Urothelium cell line (cell line): ENCODE measurements at regions not wholly inside any gene's neighbourhood (a gene's known extent, or its start where the extent isn't known, plus 50 kb on each side); places are given as distances from the start of the nearest gene placed in this dataset.

Experiments used
- DNase-seq: peaks from one replicate; pipeline ENCODE4 v3.0.0; 2011; ENCODE audit warnings: low spot score, mixed read lengths
- FAIRE-seq: peaks from 2 replicates; lab custom pipeline; 2011; peaks lifted over from hg19 to GRCh38; lab: Jason Lieb, UNC

DNA sequence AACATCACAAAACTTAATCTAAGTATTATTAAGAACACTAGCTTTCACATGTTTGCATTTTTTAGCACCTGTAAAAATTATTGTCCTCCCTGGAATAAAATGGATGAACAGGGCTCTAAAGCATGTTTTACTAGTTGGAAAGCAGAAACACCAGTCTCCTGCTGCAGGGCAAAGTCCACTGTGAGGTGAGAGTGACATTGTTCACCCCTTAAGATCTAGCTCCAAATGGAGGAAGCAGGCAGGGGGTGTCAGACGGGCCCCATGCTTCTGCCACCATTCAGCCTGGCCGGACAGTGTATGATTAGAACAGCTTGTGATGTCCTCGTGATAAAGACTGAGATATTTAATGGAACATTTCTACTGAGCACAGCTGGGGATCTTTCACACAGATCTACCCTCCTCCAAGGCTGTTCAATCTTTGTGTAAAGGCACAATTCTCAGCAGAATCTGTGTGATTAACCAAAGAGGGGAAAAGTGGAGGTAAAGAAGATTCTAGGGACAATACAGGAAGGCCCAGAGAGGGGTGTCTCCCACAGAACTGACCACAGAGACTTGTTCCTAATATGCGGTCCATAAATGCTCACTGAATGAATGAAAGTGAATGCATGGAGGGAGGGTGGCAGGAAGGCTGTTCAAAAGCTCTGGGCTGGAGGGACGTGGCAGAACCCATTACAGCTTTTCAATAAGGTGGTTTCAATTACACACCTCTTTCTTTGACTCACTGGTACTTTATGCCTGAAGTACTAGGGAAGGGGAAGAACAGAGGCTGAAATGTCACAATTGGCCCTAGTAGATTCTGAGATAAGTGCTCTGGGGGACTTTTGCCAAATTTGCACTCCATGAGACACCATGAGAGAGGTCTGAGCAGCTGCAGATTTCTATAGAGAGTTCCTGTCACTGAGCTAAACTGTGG, 239.1 kb upstream of the ARHGAP20 start:
- FAIRE-seq (no peak), DNase-seq (no peak)

DNA sequence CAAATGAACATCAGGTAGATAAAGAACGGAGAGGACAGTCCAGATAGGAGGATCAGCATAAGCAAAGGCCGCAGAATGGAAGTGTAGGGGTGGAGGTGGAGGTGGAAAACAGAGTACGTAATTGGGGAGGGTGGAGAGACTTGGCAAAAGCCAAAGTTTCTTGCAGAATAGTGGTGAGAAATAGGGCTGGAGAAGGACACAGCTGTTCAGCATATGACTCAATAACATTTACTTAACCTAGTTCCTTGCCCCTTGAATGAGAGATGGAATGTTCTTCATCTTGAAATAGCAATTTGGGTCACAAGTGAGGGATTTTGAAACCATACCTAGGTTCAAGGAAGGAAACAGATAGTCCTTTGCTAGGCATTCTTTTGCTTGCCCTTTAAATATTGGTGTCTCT, 235.9 kb upstream of the ARHGAP20 start:
- DNase-seq (no peak), FAIRE-seq (no peak)

- FAIRE-seq (no peak), DNase-seq (no peak)
Measured at GRCh38 chr11:110947096-110947495, 234.9 kb upstream of the ARHGAP20 start.

GRCh38 chr11:110939471-110939870, 227.2 kb upstream of the ARHGAP20 start:
- FAIRE-seq, result no peak
- no peak for DNase-seq

GRCh38 chr11:110935018-110935640, 222.9 kb upstream of the ARHGAP20 start:
- no peak for FAIRE-seq
- DNase-seq, result no peak

GRCh38 chr11:110929129-110929528, 216.9 kb upstream of the ARHGAP20 start:
- no peak for FAIRE-seq

GRCh38 chr11:110928391-110928790, 216.2 kb upstream of the ARHGAP20 start:
- FAIRE-seq, result no peak
- no peak for DNase-seq

More at GRCh38 chr11:110929129-110929528, 216.9 kb upstream of the ARHGAP20 start:
- no peak for DNase-seq

- FAIRE-seq (no peak), DNase-seq (no peak)
Measured at GRCh38 chr11:110921742-110922521, 209.7 kb upstream of the ARHGAP20 start.

DNA sequence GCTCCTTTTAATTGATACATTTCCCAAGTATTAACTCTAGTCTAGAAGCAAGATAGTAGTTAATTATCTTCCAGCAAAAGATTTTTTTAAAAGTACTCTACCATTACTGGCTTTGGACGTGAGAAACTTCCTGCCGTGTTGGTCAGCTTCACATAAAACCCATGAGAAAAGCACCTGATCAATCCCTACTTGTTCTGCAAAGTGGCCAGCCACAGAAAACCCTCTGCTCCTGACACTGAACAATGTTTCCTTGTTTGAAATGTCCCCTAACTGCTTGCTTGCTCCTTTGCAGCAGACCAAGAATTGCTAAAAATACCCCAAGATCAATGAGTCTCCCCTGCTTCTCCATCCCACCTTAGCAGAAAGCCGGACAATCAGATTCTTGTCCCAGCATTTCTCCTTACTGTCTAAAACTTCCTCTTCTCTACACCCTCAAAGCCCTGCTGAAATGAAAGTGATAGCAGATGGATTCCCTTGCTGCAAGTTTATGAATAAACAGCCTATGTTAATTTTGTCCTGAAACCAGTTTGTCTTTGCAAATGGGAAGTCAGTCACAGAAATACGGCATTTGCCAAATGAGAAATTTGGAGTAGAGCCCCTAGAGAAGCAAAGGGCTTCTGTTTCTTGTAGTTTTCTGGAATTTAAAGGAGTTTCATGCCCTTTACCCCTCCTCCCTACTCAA, 207.1 kb upstream of the ARHGAP20 start:
- FAIRE-seq (no peak), DNase-seq (no peak)

- DNase-seq (no peak), FAIRE-seq (no peak)
Measured at GRCh38 chr11:110918351-110918750, 206.1 kb upstream of the ARHGAP20 start.

DNA sequence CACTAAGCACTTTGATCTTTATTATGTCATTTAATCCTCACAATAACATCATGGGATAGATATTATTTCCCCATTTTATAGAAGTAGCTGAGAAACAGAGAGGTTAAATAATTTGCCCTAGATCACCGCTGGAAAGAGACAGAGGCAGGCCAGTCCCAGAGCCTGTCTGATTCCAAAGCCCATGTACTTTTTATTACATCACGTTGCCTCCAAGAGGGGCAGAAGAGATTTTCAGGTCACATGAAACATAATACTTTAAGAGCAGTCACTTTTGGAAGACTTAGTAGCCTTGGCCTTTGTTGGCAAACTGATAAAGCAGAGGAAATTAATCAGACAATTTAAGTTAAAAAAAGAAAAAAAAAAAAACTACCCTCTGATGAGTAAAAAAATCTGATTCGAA, 200.2 kb upstream of the ARHGAP20 start:
- DNase-seq (no peak), FAIRE-seq (no peak)

- no peak for DNase-seq
- no peak for FAIRE-seq
Measured at GRCh38 chr11:110910384-110910783, 198.1 kb upstream of the ARHGAP20 start.

- FAIRE-seq (no peak), DNase-seq (peak; percentile 27)
Measured at GRCh38 chr11:110909336-110909735, 197.1 kb upstream of the ARHGAP20 start.

DNA sequence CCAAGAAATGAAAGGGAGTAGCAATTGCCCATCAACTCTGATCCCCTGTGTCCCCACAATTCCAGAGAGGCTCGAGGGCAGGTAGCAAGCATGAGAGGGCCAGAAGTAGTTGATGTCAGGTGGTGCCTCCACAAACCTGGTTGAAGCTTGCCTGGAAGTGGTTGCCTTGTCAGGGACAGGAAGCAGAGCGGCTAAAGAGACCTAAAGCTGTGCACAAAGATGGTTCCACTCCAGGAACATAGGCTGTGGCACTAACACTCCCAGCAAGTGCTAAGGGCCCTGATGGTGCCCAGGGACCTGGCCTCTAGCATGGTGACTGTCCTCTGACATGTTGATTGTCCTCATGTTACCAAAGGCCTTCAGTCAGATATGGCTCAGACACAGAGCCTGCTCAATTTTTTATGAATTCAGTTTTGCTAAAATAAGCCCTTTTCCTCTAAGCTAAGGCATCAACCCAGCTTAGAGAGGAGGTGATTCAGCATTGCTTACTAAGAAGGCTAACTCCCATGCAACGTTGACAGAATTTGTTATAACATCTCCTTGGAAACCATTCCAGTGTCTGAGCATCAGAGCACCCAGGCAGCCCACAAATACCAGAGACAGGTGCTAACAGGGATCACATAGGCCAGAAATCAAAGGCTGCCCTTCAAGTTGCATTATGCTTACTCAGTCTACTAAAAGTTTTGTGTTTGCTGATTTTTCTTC, 196.3 kb upstream of the ARHGAP20 start:
- FAIRE-seq (peak; percentile 56), DNase-seq (peak; percentile 78)

DNA sequence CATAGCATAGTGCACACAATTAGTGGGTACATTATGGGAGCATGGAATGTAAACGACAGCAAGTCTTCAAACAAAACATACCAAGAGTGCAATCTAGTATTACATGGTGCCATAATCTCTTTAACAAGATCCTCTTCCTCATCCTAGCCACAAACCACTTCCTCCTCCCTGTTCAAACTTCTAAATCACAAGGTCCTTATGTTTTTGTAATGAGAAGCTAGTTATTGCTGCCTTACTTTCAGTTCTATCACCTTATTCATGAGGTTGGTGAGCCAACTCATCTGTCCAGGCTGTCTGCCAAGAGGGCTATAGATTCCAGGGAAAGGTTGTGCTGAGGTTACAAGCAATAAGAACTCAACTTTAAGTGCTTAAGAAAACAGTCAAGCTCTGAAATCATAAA, 195.4 kb upstream of the ARHGAP20 start:
- peak; percentile 87 for FAIRE-seq
- peak; percentile 77 for DNase-seq

DNA sequence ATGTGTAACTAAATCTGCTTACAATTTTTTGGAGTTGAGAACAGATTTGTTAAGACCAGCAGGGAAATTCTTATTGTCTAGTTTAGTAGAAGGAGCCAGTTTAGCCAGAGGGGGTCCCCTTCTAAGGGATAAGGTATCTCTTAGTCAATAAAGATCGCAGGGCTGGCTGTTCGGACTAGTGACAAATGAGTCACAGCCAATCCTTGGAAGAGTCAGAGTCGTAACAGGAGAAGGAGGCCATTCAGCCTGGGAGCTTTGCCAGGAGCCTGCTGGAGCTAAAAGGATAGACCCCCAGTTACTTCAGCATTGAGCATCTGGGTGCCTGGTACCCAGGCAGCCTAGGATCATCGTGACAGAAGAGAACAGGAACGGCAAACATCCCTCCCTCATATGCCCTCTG, 191.6 kb upstream of the ARHGAP20 start:
- no peak for FAIRE-seq
- no peak for DNase-seq

- DNase-seq (no peak), FAIRE-seq (no peak)
Measured at GRCh38 chr11:110903378-110903777, 191.1 kb upstream of the ARHGAP20 start.

GRCh38 chr11:110901441-110901840, 189.2 kb upstream of the ARHGAP20 start:
- no peak for DNase-seq

DNA sequence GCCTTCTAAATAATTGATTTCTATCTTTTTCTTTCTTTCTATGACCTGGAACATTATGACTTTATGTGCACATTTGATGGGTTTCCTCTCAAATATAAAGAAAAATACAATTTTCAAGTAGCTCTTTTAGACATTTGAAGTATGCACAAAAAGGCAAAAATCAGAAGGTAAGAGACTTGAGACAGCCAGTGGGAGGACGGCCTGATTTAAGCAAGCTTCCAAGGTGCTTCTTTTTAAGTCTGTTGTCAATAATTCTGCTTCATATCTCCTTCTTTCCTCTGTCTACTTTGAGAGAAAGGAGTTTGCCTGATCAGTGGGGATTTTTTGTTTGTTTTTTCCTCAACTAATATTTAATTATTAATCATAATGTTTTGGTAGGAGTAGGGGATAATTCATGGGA, 188.2 kb upstream of the ARHGAP20 start:
- no peak for DNase-seq
- no peak for FAIRE-seq

More at GRCh38 chr11:110901441-110901840, 189.2 kb upstream of the ARHGAP20 start:
- no peak for FAIRE-seq

DNA sequence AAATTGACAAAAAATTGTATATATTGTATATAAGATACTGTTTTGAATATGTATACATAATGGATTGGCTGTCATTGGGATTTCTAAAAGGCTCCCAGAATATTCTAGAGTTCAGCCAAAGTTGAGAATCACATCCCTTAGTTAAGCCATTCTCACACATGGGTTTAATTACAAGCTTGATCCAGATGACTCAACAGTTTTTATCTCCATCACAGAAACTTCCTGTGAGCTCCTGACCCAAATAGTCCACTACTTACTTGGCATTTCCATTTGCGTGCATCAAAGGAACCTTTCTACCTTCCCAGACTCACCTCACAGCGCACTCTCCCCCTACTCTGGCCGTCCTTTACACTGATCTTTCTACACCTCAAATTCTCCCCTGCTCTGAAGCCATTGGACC, 184.8 kb upstream of the ARHGAP20 start:
- no peak for DNase-seq
- no peak for FAIRE-seq
